HL-60/S4 treated with retinoic acid at 250 ng/mL for 4 days and 3 days (cell line): ENCODE measurements at regions not wholly inside any gene's neighbourhood (a gene's known extent, or its start where the extent isn't known, plus 50 kb on each side); places are given as distances from the start of the nearest gene placed in this dataset.
"Not testable (repeated sequence)": the region's sequence is repeated elsewhere in the genome, so short reads cannot be mapped to it uniquely, and the experiment has no call there.

Experiments
- in situ Hi-C: fragments of 300-500 bp; cut with MboI; formaldehyde crosslinking; loops from 2 replicates; pipeline ENCODE4 v1.7.0; 2022; ENCODE audit warnings: low sequenced_read_pairs

- in situ Hi-C loops: no loop called here
These were observed 74.0 kb upstream of the ADAMTS5 start for GRCh38 chr21:27040738-27041469.

- in situ Hi-C loops: no loop called here
These were observed 69.9 kb upstream of the ADAMTS5 start for GRCh38 chr21:27036736-27037301.

- in situ Hi-C loops: no loop called here
These were observed 68.9 kb upstream of the ADAMTS5 start for GRCh38 chr21:27035791-27036190.

- in situ Hi-C loops: no loop called here
These were observed 67.9 kb upstream of the ADAMTS5 start for GRCh38 chr21:27034796-27035195.

GRCh38 chr21:27033471-27033870, 66.6 kb upstream of the ADAMTS5 start:
- in situ Hi-C loops: no loop called here

GRCh38 chr21:27026501-27026900, 59.6 kb upstream of the ADAMTS5 start:
- in situ Hi-C loops: no loop called here

- in situ Hi-C loops: not testable (repeated sequence)
These were observed 58.8 kb upstream of the ADAMTS5 start for GRCh38 chr21:27025708-27026107.

- in situ Hi-C loops: no loop called here
These were observed 58.1 kb upstream of the ADAMTS5 start for GRCh38 chr21:27024971-27025370.

GRCh38 chr21:27024301-27024700, 57.4 kb upstream of the ADAMTS5 start:
- in situ Hi-C loops: no loop called here

GRCh38 chr21:27023186-27023585, 56.3 kb upstream of the ADAMTS5 start:
- in situ Hi-C loops: no loop called here

GRCh38 chr21:27021801-27022200, 54.9 kb upstream of the ADAMTS5 start:
- in situ Hi-C loops: no loop called here

GRCh38 chr21:27021046-27021445, 54.2 kb upstream of the ADAMTS5 start:
- in situ Hi-C loops: no loop called here

GRCh38 chr21:27017246-27017645, 50.4 kb upstream of the ADAMTS5 start:
- in situ Hi-C loops: no loop called here
